ENCODE measurements at regions not wholly inside any gene's neighbourhood (a gene's known extent, or its start where the extent isn't known, plus 50 kb on each side); places are given as distances from the start of the nearest gene placed in this dataset.

GRCh38 chr13:76690611-76691010 is 195.6 kb downstream of the KCTD12 start:
- TF ChIP-seq POLR2AphosphoS5 (IDR thresholded peaks at IDR 0.05; ENCODE audit: low read depth, low read length), result no peak
- no peak for TF ChIP-seq CTCF (IDR thresholded peaks at IDR 0.05)
- no peak for TF ChIP-seq SIN3A (IDR thresholded peaks at IDR 0.05; ENCODE audit: borderline replicate concordance, insufficient read depth, low read depth, low read length)
- TF ChIP-seq, protein P1, sequence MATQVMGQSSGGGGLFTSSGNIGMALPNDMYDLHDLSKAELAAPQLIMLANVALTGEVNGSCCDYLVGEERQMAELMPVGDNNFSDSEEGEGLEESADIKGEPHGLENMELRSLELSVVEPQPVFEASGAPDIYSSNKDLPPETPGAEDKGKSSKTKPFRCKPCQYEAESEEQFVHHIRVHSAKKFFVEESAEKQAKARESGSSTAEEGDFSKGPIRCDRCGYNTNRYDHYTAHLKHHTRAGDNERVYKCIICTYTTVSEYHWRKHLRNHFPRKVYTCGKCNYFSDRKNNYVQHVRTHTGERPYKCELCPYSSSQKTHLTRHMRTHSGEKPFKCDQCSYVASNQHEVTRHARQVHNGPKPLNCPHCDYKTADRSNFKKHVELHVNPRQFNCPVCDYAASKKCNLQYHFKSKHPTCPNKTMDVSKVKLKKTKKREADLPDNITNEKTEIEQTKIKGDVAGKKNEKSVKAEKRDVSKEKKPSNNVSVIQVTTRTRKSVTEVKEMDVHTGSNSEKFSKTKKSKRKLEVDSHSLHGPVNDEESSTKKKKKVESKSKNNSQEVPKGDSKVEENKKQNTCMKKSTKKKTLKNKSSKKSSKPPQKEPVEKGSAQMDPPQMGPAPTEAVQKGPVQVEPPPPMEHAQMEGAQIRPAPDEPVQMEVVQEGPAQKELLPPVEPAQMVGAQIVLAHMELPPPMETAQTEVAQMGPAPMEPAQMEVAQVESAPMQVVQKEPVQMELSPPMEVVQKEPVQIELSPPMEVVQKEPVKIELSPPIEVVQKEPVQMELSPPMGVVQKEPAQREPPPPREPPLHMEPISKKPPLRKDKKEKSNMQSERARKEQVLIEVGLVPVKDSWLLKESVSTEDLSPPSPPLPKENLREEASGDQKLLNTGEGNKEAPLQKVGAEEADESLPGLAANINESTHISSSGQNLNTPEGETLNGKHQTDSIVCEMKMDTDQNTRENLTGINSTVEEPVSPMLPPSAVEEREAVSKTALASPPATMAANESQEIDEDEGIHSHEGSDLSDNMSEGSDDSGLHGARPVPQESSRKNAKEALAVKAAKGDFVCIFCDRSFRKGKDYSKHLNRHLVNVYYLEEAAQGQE (IDR thresholded peaks at IDR 0.05; ENCODE audit: insufficient read depth in 1 of 2, low read depth in 2 of 2, low read length in 1 of 2), result no peak

Measured in Panc1 (cell line).